SK-MEL-5 (cell line): ENCODE measurements at regions not wholly inside any gene's neighbourhood (a gene's known extent, or its start where the extent isn't known, plus 50 kb on each side); places are given as distances from the start of the nearest gene placed in this dataset.

Experiments used
- DNase-seq: peaks from one replicate; pipeline ENCODE4 v3.0.0-alpha.2; 2016; ENCODE audit warnings: low read depth, low spot score
- in situ Hi-C: cut with HindIII; loops from 2 replicates; pipeline ENCODE4 v1.10.0; 2016; ENCODE audit warnings: low sequenced_read_pairs, high pct_unique_total_duplicates, low pct_unique_long_range_greater_than_20kb

DNA sequence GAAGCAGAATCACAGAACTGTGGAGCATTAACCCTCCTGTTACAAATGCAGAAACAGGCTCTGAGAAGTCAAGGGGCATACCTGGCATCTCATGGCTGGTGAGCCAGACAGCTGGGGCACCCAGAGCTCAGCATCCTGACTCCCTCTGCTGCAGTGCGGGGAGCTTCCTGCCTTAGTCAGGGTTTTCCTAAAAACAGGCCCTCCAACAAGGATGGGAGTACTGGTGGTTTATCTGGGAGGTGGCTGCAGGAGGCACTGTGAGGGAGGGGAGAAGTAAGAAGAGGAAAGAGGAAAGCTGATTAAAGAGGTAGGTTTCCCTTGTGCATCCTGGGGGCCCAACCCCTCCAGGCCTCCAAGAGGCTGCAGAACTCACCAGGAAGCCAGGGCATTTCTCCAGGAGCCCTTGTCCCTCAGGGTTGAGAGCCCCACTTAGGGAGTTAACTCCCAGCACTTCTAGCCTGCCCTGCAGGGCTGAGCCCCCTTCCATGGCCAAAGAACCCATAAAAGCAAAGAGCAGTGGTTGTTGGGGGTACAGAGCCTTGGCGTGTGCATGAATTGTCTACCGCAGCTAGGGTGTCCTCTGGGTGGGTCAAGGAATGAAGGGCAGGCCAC lies 261.5 kb upstream of the RPL38 start:
- in situ Hi-C loops: no loop called here
- DNase-seq: no peak

DNA sequence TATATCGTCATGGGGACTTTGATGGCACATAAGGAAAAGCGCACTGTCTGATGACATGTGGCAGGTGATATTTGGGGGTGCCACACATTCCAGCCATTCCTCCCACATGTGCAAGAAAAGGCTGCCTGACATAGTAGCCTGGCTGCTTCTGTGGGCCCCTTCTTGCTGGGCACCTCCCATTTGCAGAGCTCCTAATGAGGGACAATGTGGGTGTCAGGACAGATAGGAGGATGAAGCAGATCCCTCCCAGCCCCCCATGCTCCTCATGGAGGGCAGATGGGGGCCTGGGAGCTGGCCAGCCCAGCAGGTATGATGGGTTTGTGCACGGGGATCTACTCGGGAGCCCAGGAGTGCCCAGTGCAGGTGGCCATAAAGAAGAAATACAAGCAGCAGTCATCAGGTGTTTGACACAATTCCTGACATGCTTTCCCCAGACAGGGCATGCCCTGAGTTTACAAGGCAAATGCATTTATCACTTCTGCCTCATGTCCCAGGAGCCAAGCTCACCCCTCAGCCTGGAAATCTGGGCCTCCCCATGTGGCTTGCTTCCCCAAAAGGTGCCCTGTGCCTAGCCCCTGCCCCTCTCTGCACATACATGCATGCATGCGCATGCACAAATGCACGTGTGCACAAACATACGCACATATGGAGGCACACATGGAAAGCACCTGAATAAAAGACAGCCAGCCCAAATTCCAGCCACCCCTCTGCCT lies 260.6 kb upstream of the RPL38 start:
- in situ Hi-C loops: no loop called here
- DNase-seq: no peak

DNA sequence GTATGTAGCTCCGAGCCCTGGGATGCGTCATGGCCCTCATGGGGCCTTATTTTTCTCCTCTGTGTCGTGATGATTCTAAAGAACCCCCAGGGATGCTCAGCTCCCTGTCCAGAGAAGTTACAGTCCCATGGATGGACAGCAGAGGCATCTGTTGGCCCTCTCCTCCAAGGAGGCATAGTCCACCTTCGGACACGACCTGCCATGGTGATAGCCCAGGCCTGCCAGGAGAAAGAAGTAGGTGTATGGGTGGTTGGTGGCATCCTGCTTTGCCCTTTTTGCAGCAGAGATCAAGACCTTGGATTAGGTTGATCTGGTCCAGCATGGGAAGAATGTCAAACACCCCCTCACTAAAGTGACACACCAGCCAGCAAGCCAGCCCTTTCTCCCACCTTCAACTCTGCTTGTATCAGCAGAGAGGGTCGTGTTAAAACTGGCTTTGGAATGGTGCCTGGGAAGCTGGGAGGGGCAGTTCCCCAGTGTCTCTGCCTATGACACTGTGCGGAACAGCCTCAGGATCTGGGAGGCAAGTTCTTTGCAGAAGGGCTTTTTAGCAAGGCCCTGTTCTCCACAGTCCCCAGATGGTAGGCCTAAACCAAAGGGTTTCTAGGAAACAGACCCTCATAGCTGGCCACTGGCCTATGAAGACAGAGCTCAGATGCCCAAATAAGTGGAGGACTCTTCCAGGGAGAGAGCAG lies 259.9 kb upstream of the RPL38 start:
- no peak for DNase-seq
- in situ Hi-C loops: no loop called here

DNA sequence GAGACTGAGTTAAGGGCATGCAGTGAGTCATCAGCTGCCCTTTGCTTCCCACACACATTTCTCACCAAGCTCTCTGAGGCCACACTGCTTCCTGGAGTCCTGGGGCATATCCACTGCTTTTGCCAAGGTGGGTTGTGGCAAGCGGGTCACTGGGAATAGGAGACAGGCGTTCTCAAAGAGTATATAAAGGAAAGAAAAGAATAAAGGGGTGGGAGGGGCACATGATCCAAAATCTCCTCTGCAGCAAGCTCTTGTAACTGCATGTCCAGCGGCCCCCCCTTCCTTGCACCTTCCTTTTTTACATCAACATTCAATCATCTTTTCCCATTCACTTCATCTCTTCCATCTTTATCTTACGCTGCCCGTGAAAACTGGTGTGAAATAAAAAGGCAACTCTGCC lies 259.1 kb upstream of the RPL38 start:
- in situ Hi-C loops: no loop called here

DNA sequence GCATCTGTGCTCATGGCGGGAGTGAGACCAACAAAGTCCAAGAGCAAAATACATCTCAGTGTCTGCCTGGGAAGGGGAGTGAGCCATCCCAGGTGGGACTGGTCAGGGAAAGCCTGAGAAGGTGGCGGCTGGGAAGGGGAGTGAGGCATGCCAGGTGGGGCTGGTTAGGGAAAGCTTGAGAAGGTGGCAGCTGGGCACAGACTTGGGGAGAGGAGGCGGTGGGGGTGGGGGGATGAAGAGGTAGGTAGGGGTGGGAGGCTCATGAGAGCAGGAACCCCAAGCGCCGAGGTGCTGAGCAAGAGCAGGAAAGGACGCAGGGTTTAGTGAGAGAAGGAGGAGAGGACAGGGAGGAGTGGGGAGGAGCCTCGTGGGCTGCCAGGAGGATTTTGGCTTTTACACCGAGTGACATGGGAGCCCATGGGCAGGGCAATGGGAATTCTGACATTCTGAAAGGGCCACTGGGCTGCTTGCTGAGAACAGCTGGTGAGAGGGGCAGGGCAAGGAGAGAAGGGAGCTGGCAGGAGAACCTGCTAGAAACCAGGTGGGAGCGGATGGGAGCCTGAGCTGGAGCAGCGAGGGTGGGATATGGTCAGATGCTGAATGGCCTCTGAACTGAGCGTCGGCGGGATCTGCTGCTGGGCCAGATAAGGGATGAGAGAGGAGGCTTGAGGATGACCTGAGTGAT lies 256.1 kb upstream of the RPL38 start:
- no peak for DNase-seq
- in situ Hi-C loops: no loop called here

More for the DNA sequence above, 259.1 kb upstream of the RPL38 start:
- DNase-seq: no peak

DNA sequence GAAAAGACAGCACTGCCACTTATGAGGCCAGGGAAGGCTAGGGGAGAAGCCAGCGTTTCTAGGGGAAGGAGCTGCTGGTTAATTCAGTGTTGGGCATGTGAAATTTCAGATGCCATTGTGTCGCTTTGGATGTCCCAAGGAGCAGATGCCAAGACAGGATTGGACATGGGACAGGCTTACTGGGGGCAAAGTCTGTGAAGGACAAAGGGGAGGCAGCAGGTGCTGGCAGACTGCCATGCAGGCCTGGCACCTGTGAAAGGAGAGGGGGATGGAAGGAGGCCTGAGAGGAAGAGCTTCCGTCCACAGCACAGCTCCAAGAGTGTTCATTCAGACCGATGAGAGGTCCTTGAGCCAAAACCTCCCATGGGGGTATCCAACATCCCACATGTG lies 255.5 kb upstream of the RPL38 start:
- DNase-seq: no peak
- in situ Hi-C loops: no loop called here

DNA sequence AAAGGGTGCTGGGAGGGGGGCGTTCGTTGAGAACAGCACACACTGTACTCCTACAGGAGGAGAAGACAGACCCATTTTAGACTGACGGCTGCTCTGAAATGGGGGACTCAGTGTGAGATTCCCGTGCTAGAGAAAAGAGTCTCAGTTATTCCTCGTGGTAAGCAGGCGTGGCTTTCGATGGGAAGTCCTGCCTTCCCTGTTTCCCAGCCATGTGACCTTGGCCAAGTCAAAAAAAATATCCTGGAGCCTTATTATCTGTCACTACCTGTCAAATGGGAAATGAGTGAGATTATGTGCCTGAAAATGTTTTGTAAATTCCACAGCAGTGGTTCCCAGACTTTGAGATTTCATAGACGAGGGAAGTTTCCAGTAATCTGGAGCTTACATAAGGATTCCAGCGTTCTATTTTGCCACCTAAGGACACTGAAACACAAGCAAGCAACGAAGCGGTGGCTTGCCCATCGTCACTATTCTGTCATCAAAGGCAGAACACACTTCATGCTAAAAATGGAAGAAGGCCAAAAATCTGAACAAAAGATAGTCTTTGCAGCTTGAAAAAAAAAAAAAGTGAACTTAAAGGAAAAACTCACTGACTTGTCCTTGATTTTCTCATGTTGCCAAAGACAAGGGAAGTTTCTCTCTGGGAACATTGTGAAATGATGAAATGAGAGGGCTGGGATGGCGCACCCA lies 253.4 kb upstream of the RPL38 start:
- peak; percentile 24 for DNase-seq
- in situ Hi-C loops: no loop called here

DNA sequence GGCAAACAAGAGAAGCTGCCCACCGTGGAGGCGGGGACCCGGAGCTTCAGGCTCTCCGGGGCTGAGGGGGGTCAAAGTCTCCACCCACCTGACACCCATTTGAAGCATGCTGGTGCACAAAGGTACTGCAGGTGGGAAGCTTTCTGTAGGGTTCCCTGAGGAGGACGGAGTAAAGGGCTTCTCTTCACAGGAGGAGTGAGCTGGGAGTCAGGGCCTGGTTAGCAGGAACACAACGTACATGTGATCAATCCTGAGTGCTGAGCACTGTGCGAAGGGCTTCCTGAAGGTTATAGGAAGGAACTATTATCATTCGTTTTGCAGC lies 252.9 kb upstream of the RPL38 start:
- DNase-seq: peak; percentile 22
- in situ Hi-C loops: no loop called here

DNA sequence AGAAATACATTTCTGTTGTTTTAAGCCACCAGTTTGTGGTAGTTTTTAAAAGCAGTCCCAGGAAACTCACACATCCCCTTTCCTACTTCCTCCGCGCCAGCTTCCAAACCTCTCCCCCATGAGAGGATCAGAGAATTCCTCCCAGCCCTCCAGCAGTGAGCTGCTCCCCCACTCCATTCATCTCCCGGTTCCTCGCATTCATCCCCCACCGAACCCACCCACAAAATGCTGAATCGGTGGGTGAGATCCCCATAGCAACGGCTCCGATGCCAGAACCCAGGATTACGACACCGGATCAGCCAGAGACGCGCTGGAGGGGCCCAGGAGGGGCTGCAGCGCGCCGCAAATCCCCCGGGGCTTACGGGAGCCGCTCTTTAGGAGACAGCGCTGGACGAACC lies 251.4 kb upstream of the RPL38 start:
- DNase-seq: no peak
- in situ Hi-C loops: no loop called here

DNA sequence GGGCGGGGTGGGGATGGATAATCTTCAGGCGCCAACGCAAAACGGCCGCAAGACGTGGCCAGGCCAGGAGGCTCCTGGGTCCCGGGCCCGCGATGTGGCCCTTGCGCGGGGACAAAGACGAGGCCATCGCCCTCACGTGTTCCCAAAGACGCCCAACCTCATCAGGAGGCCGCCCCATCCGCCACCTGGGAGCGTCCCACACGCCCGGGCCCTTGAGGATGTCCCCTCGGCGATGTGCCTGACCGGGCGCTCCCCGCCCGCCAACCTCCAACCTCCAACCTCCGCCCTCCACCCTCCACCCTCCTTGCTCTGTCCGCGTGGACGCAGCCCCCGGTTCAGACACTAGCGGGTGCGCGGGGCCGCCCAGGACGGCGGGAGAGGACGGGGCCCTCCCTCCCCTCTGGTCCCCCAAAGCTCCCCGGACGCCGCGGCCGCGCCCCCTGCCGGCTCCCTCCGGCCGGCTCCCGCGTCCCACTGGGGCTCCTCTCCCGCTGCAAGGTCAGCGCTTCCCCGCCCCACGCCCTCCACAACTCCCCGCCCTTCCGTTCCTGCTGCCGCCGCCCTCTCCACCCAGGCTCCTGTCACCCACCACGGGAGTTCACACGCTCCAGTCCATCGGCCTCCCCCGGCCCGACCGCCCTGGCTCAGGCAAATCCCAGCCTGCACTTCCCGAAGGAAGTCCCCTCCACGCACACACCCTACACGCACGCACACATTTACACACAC lies 250.8 kb upstream of the RPL38 start:
- in situ Hi-C loops: no loop called here
- peak; percentile 27 for DNase-seq

DNA sequence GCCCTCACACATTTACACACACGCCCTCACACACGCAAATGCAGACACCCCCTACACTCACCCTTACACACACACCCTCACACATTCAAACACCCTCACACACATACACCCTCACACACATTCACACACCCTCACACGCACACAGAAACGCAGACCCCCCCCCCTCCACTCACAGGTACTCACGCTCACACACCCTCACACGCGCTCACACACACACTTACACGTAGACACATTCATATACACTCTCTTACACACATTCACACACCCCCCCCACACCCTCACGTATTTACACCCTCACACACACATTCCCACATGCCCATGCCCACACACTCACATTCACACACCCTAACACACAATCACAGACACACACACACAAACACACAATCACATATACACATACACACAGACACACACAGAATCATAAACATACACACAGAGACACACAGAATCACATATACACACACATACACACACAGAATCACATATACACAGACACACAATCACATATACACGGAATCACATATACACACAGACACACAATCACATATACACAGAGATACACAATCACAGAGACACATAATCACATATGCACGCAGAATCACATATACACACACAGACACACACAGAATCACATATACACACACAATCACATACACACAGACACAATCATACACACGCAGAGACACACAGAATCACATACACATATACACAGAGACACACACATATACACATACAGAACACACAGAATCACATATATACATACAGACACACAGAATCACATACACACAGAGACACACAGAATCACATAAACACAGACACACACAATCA lies 250.1 kb upstream of the RPL38 start:
- in situ Hi-C loops: no loop called here

DNA sequence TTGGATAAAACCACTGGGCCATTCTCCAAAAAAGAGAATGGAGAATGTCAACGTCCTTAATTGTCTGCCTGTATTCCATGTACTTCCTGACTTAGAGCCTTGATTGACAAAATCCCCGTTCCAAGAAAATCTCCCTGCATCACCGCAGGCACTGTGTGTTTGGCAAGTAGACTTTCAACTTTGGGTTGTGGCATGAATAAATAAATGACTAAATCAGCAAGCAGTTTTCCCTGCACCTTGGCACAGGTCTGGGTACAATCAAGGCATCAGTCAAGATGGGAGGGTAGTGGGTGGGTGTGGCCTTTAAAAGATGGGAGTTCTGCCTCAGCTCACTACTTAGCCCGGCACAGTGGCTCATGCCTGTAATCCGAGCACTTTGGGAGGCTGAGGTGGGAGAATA lies 248.5 kb upstream of the RPL38 start:
- no peak for DNase-seq
- in situ Hi-C loops: no loop called here

More for the DNA sequence above, 250.1 kb upstream of the RPL38 start:
- no peak for DNase-seq

DNA sequence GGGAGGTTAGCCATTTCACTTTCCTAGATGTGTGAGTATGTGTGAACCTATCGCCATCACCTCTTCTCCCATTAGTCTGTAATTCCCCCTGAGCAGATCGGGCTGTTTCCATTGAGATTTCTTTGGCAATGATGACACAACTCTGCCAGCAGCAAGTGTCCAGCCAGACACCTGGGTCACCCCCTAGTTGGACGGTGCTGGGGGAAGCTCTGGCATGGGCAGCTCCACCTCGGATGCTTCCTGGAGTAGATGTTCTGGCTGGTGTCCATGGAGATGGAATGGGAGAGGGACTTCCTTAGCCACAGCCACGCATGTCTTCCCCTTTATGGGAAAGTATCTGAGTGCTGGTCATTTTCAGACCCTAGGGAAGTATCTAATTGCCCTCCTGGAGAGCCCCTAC lies 247.9 kb upstream of the RPL38 start:
- in situ Hi-C loops: no loop called here
- DNase-seq: no peak

DNA sequence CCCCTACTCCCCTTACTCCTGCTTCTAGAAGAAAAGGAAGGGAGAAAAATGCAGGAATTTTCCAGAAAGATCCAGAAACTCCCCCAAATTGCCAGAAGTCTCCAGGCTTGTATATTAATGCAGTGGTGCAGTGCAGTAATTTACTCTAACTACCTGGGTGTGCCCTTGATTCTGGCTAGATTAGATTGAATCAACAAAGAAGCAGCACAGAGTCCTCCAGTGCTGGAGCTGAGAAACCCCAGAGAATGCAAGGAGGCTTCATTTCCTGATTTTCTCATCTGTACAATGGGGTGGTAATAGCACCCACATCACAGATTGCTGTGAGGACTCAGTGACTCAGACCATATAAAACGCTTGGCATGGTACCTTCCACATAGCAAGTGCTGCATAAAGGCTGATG lies 247.3 kb upstream of the RPL38 start:
- in situ Hi-C loops: no loop called here
- DNase-seq: no peak

DNA sequence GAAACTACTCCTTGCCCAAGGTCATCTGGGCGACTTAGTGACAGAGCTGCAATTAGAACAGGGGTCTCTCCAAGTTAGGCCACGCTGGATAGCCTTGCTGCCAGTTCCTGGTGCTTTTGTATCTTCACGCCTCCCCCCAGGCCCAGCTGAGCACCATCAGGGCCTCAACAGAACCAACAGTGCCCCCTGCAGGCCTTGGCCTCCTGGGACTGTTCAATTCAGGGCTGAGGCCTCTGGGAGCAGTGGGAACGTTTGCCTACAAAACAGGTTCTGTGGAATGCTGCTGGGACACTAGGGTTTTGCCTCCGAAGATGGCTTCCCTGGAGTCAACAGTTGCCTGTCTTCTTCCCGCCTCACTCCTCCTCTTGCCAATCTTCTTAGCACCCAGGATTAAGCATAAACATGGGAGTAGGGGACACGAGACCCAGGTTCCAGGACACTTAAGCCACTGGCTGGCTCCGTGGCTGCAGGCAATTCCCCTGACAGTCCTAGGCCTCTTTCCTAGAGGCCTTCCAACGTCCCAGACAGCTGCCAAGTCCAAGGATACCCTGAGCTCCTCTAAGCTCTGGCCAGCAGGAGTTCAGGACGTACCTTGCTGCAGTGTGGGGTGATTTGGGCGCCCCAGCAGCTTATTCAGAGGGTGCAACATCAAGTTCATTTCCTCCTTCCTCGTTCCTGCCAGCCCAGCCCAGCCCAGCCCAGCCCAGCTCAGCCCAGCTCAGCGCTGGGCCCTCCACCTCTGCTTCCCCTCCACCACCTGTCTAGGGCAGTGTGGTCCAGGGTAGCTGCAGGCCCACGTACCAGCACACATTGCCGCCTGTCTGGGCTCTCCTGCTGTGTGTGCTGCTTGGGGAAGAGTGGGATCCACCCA lies 246.6 kb upstream of the RPL38 start:
- in situ Hi-C loops: no loop called here

DNA sequence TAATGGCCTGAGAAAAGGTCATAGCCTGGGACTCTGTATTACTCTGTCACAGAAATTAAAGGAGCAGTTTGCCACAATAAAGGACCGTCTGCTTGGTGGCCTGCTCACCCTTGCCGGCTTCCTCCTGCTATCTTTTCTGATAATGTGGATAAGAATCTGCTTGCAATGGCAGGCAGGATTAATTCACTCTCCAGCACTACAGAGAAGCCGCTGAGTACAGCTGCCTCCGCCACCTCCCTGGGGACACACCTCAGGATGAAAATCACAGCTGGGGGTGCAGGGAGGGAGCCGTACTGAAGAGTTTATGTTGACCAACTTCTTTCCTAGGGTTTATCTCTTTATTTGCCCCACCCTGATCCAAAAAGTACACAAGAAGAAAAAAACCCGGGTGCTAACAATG lies 245.9 kb upstream of the RPL38 start:
- DNase-seq: no peak
- in situ Hi-C loops: no loop called here

More for the DNA sequence above, 246.6 kb upstream of the RPL38 start:
- peak; percentile 91 for DNase-seq
